ENCODE measurements at regions not wholly inside any gene's neighbourhood (a gene's known extent, or its start where the extent isn't known, plus 50 kb on each side); places are given as distances from the start of the nearest gene placed in this dataset.
"Not testable (repeated sequence)": the region's sequence is repeated elsewhere in the genome, so short reads cannot be mapped to it uniquely, and the experiment has no call there.

DNA sequence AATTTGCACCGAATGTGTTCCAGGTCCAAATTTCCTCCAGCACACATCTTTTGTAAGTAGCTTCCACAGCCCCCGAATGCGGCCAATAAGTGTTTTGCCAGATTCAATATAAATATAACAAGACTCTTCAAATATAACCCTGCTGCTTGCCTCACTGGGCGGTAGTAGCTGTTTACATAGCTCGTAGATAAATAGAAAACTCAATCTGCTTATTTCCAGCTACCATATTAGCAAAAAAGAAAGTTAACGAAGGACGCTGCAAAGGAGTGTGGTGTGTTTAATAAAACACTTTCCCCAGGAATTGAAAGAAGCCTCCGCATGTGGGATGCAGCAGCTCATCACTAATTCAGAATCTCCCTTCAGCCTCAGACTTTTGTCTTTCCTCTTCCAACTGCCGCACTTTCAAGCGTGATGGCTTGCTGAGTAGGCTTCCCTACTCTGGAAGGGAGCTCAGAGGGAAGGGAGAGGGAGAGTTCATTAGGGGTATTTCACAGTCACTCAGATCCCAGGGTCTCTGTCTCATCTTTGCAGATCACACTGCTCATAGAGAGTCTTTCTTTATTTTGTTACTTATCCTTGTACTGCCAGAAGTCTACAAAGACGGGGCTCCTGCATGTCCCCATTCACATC is 367.0 kb downstream of the RND3 start:
- no peaks in the 10 kb centered on the region for H3F3A ChIP-seq (ENCODE audit: insufficient read depth, low read length)
- H3K36me3 ChIP-seq (ENCODE audit: insufficient read depth, low read length), result no peaks in the 10 kb centered on the region
- H3K27me3 ChIP-seq (ENCODE audit: insufficient read depth, low read length), result no peaks in the 10 kb centered on the region
- no peaks in the 10 kb centered on the region for H3K9me2 ChIP-seq (ENCODE audit: low read depth, low read length)
- H3K27ac ChIP-seq (ENCODE audit: low read depth, low read length, poor library complexity, severe bottlenecking), result no peak overlapping the region
- no peaks in the 10 kb centered on the region for H3K4me1 ChIP-seq (ENCODE audit: insufficient read depth, low read length, severe bottlenecking)
- no peak overlapping the region for H3K4me3 ChIP-seq (ENCODE audit: low read depth, low read length, poor library complexity, severe bottlenecking)
- H3K9ac ChIP-seq (ENCODE audit: low read length), result no peak overlapping the region
- H3K79me2 ChIP-seq (ENCODE audit: insufficient read depth, low read length), result no peaks in the 10 kb centered on the region
- no peak overlapping the region for H3K4me2 ChIP-seq (ENCODE audit: low read length)
- TF ChIP-seq, protein P1, sequence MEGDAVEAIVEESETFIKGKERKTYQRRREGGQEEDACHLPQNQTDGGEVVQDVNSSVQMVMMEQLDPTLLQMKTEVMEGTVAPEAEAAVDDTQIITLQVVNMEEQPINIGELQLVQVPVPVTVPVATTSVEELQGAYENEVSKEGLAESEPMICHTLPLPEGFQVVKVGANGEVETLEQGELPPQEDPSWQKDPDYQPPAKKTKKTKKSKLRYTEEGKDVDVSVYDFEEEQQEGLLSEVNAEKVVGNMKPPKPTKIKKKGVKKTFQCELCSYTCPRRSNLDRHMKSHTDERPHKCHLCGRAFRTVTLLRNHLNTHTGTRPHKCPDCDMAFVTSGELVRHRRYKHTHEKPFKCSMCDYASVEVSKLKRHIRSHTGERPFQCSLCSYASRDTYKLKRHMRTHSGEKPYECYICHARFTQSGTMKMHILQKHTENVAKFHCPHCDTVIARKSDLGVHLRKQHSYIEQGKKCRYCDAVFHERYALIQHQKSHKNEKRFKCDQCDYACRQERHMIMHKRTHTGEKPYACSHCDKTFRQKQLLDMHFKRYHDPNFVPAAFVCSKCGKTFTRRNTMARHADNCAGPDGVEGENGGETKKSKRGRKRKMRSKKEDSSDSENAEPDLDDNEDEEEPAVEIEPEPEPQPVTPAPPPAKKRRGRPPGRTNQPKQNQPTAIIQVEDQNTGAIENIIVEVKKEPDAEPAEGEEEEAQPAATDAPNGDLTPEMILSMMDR (IDR thresholded peaks at IDR 0.05; ENCODE audit: low read length), result no peak
- TF ChIP-seq EZH2 (IDR thresholded peaks at IDR 0.05; ENCODE audit: borderline replicate concordance, low read length), result no peak
- no peaks in the 10 kb centered on the region for H4K20me1 ChIP-seq (ENCODE audit: insufficient read depth, low read length)
- H2AFZ ChIP-seq (ENCODE audit: low read length), result no peak overlapping the region
- no peaks in the 10 kb centered on the region for H3K9me3 ChIP-seq (ENCODE audit: low read length)

DNA sequence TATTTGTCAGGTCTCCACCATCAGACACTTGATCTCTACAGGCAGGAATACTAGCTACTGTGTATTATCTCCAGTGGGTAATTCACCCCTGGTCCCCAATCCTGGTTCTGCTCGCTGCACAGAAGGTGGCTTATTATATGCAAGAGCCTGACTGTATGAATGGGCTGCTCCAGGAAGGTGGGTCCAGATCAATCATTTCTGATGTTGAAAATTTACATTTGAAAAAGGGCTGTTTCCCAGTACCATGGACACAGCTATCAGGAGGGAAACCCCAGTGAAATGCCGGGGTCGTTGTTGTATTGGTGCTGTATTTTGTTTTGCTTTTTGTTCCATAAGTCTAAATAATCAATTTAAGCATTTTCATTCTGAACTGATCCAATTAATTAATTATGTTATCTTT is 367.6 kb downstream of the RND3 start:
- Histone ChIP-seq H3K9ac (ENCODE audit: low read length) (no peak overlapping the region), H3K9me3 (ENCODE audit: low read length) (no peaks in the 10 kb centered on the region), H3K79me2 (ENCODE audit: insufficient read depth, low read length) (no peaks in the 10 kb centered on the region), H3K4me1 (ENCODE audit: insufficient read depth, low read length, severe bottlenecking) (no peaks in the 10 kb centered on the region), H4K20me1 (ENCODE audit: insufficient read depth, low read length) (no peaks in the 10 kb centered on the region), H3K27me3 (ENCODE audit: insufficient read depth, low read length) (no peaks in the 10 kb centered on the region), H2AFZ (ENCODE audit: low read length) (no peak overlapping the region), H3F3A (ENCODE audit: insufficient read depth, low read length) (no peaks in the 10 kb centered on the region), H3K9me2 (ENCODE audit: low read depth, low read length) (no peaks in the 10 kb centered on the region), H3K27ac (ENCODE audit: low read depth, low read length, poor library complexity, severe bottlenecking) (no peak overlapping the region), H3K4me2 (ENCODE audit: low read length) (no peak overlapping the region), H3K4me3 (ENCODE audit: low read depth, low read length, poor library complexity, severe bottlenecking) (no peak overlapping the region), H3K36me3 (ENCODE audit: insufficient read depth, low read length) (no peaks in the 10 kb centered on the region)
- TF ChIP-seq, protein P1 (IDR thresholded peaks at IDR 0.05; ENCODE audit: low read length), result no peak
- no peak for TF ChIP-seq EZH2 (IDR thresholded peaks at IDR 0.05; ENCODE audit: borderline replicate concordance, low read length)

DNA sequence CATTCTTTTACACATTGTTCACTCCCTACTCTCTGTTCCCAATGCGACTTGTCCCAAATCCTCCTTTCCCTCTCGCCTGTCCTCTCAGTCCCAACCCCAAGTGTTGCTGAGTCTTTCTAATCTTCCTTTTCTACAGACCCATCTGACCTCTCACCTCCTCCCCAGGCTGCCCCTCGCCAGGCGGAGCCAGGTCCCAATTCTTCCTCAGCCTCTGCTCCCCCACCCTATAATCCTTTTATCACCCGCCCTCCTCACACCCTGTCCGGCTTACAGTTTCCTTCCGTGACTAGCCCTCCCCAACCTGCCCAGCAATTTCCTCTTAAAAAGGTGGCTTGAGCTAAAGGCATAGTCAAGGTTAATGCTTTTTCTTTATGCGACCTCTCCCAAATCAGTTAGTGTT is 373.4 kb downstream of the RND3 start:
- not testable (repeated sequence) for H3K4me1 ChIP-seq (ENCODE audit: insufficient read depth, low read length, severe bottlenecking); H4K20me1 ChIP-seq (ENCODE audit: insufficient read depth, low read length); H3K79me2 ChIP-seq (ENCODE audit: insufficient read depth, low read length); H3F3A ChIP-seq (ENCODE audit: insufficient read depth, low read length); H3K9ac ChIP-seq (ENCODE audit: low read length); H3K27me3 ChIP-seq (ENCODE audit: insufficient read depth, low read length); H3K27ac ChIP-seq (ENCODE audit: low read depth, low read length, poor library complexity, severe bottlenecking); H2AFZ ChIP-seq (ENCODE audit: low read length); H3K4me3 ChIP-seq (ENCODE audit: low read depth, low read length, poor library complexity, severe bottlenecking); H3K9me2 ChIP-seq (ENCODE audit: low read depth, low read length); H3K4me2 ChIP-seq (ENCODE audit: low read length); H3K36me3 ChIP-seq (ENCODE audit: insufficient read depth, low read length); H3K9me3 ChIP-seq (ENCODE audit: low read length)

DNA sequence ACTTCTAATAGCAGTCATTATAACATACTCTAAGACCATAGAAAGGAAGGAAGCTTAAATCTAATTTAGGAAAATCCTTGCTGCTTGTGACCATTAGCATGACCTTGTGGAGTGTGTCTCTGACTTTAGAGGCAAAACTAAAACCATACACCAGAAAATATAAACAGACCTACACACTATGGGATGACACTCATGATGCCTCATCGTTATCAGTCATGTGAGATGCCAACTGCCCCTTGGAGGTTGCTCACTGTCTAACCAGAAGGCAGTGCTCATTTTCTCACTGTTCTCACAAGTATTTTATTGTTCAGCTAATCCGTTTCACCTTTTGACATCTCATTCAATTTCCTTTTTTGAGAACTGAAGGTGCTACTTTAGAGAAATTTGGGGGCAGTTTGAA is 376.9 kb downstream of the RND3 start:
- Histone ChIP-seq H3K79me2 (ENCODE audit: insufficient read depth, low read length) (no peaks in the 10 kb centered on the region), H3K4me3 (ENCODE audit: low read depth, low read length, poor library complexity, severe bottlenecking) (no peak overlapping the region), H2AFZ (ENCODE audit: low read length) (no peak overlapping the region), H3K9ac (ENCODE audit: low read length) (no peak overlapping the region), H4K20me1 (ENCODE audit: insufficient read depth, low read length) (no peaks in the 10 kb centered on the region), H3K36me3 (ENCODE audit: insufficient read depth, low read length) (no peaks in the 10 kb centered on the region), H3K27me3 (ENCODE audit: insufficient read depth, low read length) (no peaks in the 10 kb centered on the region), H3K9me2 (ENCODE audit: low read depth, low read length) (no peaks in the 10 kb centered on the region), H3K9me3 (ENCODE audit: low read length) (no peaks in the 10 kb centered on the region), H3K4me1 (ENCODE audit: insufficient read depth, low read length, severe bottlenecking) (no peaks in the 10 kb centered on the region), H3K27ac (ENCODE audit: low read depth, low read length, poor library complexity, severe bottlenecking) (no peak overlapping the region), H3F3A (ENCODE audit: insufficient read depth, low read length) (no peaks in the 10 kb centered on the region), H3K4me2 (ENCODE audit: low read length) (no peak overlapping the region)
- TF ChIP-seq, protein P1 (IDR thresholded peaks at IDR 0.05; ENCODE audit: low read length), result no peak
- TF ChIP-seq EZH2 (IDR thresholded peaks at IDR 0.05; ENCODE audit: borderline replicate concordance, low read length), result no peak
